ENCODE measurements at regions not wholly inside any gene's neighbourhood (a gene's known extent, or its start where the extent isn't known, plus 50 kb on each side); places are given as distances from the start of the nearest gene placed in this dataset.
"Not testable (repeated sequence)": the region's sequence is repeated elsewhere in the genome, so short reads cannot be mapped to it uniquely, and the experiment has no call there.

DNA sequence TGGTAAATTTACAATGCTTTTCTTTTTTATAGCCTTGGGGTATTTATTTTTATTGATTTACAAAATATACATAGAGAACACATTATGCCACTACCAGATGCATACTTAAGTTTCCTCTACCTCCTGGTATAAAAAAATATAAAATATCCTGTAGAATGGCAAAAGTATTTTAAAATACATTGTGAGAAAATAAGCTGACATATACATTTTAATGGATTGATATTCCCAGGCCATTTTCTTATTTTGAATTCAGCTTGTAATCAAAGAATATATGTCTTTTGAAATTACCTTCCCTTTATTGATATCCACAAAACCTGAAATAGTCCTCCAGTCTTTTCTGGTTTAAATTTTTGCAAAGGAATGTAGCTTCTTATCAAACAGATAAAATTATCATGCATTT is 923.9 kb downstream of the CDH18 start:
- DNase-seq (ENCODE audit: low read depth): no peak

DNA sequence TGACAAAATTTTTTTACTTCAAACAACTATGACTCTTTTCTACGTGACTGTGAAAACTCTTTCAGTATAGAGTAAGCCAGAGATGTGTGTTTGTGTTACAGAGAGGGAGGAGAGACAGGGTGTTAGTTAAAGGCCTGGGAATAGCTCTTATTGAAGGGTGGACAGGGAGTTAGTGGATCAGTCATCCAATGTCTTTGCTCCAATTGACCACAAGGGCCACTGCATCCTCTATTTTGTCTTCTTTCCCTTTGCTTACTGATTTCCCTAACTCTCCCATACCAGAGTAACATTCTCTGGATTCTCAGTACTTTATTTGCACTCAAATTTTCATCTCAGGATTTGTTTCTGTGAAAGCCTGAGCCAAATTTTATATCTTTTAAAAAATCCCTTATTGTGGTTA is 920.3 kb downstream of the CDH18 start:
- no peak for DNase-seq (ENCODE audit: low read depth)

DNA sequence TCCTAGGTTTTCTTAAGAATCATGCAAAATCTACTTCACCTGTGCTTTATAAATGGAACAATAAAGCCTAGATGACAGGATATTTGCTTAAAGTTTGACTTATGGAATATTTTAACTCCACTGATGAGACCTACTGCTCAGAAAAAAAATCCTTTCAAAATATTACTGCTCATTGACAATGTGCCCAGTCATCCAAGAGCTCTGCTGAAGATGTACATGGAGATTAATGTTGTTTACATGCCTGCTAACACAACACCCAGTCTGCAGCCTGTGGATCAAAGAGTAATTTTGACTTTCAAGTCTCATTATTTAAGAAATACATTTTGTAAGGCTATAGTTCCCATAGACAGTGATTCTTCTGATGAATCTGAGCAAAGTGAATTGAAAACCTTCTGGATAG is 889.6 kb downstream of the CDH18 start:
- DNase-seq (ENCODE audit: low read depth): no peak

DNA sequence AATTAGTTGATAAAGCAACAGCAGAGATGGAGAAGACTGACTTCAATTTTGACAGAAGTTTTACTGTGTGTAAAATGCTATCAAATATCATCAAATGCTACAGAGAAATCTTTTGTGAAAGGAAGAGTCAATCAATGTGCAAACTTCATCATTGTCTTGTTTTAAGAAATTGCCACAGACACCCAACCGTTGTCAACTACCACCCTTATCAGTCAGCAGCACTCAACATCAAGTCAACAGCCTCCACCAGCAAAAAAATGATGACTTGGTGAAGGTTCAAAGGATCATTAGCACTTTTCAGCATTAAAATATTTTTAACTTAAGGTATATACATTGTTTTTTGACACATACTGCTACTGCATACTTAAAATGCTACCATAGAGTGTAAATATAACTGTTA is 888.8 kb downstream of the CDH18 start:
- no peak for DNase-seq (ENCODE audit: low read depth)

DNA sequence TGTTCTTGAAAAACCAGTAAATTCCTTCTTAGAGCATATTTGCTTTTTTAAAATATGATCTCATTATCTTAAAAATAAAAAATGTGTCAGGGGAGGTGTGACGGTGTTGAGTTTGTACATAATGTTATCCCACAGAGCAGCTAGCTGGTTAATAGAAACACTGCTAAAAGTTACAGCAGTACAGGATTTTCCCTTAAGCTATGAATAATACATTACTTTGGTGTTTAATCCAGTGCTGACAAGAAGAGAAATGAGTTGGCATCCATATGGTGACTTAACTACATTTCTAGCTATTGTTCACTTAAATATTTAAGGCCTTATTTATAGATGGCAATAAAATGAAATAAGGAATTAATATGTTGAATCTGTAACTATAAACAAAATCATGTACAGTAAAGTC is 883.1 kb downstream of the CDH18 start:
- no peak for DNase-seq (ENCODE audit: low read depth)

DNA sequence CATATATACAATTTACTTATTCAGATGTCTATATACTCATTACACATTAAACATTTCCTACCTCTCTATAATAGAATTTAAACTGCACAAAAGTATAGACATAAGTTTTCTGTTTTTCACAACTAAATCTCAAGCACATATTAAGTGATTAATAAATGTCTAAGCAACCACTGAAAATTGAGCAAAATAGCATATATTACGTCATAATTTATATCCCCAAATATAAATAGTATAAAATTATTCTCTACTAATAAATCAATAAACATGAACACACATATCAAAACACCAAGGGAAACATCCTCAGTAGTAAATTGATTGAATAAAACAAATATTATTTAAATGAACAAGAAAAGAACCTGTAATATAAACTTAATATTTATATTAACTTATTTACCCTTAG is 865.1 kb downstream of the CDH18 start:
- no peak for DNase-seq (ENCODE audit: low read depth)

DNA sequence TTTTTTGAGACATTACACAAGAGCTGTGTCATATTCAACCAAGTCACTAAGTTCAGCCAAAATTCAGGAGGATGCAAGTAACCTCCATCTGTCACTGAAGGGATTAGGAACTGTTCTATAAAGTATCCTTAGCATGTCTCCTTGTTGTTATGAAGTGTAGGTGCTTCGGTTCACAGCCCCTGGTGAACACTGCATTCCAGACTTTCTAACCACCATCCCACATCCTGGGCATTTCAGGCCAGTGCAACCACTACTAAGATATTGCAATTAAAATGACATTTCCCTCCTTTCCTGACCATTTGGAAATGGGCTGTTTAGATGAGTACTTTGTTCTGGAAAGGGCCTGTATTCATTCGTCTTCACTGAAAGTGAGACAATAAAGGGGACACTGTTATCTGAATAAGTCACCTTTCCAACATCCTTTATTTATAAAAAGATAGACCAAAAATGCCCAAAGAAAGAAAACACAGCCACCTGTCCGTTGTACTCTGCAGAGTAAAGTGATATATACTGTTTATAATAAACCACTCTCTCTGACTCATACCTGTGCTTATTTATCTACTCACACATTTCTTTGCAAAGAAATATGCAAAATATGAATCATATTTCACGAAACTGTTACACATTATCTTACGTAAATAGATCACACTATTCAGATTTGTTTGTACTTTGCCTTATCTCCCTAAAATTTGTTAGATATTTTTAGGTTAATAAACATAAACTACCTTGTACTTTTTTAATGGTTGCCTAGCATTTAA is 861.9 kb downstream of the CDH18 start:
- no peak for DNase-seq (ENCODE audit: low read depth)

DNA sequence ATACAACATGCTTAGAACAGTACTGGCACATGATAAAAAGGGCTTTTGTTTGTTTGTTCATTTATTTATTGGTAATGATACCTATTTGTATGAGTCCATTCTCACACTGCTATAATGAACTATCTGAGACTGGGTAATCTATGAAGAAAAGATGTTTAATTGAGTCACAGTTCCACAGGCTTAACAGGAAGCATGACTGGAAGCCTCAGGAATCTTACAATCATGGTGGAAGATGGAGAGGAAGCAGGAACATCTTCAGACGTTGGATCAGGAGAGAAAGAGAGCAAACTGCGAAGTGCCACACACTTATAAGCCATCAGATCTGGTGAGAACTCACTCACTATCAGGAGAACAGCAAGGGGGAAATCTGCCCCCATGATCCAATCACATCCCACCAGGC is 847.7 kb downstream of the CDH18 start:
- no peak for DNase-seq (ENCODE audit: low read depth)

DNA sequence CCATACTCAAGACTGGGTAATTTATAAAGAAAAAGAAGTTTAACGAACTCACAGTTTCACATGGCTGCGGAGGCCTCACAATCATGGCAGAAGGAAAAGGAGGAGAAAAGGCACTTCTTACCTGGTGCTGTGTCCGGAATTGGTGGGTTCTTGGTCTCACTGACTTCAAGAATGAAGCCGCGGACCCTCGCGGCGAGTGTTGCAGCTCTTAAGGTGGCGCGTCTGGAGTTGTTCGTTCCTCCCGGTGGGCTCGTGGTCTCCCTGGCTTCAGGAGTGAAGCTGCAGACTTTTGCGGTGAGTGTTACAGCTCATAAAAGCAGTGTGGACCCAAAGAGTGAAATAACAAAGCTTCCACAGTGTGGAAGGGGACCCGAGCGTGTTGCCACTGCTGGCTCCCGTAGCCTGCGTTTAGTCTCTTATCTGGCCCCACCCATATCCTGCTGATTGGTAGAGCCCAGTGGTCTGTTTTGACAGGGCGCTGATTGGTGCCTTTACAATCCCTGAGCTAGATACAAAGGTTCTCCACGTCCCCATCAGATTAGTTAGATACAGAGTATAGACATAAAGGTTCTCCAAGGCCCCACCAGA is 846.0 kb downstream of the CDH18 start:
- DNase-seq (ENCODE audit: low read depth): not testable (repeated sequence)

DNA sequence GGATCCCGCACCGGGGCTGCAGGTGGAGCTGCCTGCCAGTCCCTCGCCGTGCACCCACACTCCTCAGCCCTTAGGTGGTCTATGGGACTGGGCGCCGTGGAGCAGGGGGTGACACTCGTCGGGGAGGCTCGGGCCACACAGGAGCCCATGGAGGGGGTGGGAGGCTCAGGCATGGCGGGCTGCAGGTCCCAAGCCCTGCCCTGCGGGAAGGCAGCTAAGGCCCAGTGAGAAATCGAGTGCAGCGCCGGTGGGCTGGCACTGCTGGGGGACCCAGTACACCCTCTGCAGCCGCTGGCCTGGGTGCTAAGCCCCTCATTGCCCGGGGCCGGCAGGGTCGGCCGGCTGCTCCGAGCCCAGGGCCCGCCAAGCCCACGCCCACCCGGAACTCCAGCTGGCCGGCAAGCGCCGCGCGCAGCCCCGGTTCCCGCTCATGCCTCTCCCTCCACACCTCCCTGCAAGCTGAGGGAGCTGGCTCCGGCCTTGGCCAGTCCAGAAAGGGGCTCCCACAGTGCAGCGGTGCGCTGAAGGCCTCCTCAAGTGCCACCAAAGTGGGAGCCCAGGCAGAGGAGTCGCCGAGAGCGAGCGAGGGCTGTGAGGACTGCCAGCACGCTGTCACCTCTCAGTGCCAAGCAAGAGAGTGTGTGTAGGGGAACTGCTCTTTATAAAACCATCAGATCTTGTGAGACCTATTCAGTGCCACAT is 845.1 kb downstream of the CDH18 start:
- not testable (repeated sequence) for DNase-seq (ENCODE audit: low read depth)

DNA sequence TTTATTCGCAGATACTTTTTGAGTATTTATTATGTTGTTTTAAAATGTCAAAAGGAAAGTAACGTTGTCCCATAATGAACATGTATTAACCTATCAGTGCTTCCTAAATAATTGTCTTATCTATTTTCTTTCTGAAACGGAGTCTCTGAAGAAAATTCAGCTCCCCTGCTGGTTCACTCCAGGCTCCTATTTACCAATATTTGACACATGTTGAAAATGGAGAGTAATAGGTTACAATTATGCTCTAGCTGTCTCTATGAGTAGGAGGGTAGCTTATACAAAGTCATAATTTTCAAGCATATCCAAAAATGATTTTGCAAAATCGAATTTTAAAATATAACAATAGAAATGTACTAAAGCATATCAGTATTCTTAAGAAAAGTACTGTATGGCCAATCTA is 844.1 kb downstream of the CDH18 start:
- no peak for DNase-seq (ENCODE audit: low read depth)

DNA sequence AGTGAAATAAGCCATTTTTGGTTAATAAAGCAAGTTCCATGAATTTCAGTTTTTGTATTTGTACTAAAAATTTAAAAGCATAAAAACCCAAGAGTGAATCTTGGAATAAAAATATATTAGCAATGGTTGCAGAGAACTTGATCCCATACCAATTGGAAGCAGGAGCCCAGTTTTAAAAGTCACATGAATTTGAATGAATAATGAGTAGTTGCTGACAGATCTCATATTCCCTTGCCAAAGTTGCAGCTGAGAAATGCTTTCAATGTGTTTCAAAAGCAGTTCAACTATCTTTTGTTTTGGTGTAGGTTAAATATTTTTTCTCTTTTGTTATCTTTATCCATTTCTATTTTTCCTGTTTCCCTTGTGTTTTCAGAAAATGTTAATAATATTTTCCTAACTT is 818.6 kb downstream of the CDH18 start:
- no peak for DNase-seq (ENCODE audit: low read depth)

DNA sequence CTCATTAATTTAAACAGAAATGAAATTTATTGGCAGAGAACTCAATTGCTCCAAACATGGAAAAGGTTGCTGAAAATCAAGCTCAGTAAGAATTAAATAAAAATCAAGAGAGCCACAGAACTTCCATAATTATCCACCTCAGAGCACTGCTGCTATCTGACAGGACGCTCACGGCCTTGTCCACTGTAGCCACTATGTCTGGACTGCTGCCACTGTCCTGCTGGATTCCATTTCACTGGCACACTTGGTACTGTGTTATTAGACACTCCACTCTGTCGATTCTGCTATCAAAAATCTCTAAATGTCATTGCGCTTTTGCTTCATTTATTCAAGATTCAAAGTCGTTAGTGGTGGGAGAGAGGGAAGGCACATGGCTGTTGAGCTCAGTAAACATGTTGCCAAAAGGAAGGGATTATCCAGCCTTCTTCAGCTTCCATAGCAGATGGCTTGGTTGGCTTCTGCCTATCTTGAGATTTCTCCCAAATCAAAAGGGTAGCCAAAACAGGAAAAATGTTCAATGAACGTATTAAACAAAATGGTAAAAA is 815.0 kb downstream of the CDH18 start:
- no peak for DNase-seq (ENCODE audit: low read depth)

DNA sequence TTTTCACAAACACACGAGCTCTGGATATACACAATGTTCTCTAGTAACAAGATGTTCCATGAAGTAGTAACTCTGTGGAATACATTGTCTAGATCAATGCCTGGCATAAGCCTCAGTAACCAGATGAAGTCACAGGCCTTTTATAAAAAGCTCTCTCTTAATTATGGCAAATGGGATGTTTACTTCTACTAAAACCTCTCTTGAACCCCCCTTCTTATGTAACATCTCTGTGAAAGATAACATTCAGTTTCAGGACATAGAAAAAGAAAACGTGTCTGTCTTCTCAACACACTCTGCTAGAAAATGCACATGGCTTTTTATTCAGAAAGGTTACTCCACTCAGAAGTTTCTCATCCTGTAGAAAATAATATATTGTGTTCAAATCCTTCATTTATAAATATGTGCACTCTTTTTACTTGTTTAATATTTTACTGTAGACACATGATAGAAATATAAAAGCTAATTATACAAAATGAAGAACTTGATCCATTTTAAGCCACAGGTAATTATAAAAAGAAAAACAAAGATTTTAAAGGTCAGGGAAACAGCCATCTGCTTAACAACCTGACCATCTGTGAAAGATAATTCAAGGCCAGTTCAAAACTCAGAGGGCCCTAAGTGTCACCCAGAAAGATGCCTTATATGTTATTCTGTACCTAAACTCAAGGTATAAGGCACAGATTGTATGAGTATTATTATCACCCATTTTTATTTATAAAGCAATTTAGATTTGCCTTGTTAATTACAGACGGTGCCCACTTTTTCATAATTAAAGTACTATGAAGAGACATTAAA is 812.0 kb downstream of the CDH18 start:
- DNase-seq (ENCODE audit: low read depth): no peak

DNA sequence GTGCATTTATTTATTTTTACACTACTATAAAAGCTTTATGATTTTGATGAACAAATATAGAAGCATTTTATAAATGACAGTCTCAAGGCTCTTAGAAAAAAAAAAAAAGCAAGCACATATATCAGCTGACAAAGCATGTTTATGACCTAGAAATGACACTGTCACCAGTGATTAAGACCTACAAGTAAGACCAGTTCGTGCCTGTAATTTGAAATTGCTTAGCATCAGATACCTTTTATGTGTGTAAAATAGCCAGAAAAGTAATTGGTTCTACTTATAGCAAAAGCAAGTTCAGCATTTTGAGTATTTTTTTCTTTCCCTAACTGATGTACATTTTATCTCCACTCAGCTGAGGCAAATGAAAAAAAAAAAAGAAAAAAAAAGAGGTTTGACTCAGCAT is 808.4 kb downstream of the CDH18 start:
- DNase-seq (ENCODE audit: low read depth): no peak

DNA sequence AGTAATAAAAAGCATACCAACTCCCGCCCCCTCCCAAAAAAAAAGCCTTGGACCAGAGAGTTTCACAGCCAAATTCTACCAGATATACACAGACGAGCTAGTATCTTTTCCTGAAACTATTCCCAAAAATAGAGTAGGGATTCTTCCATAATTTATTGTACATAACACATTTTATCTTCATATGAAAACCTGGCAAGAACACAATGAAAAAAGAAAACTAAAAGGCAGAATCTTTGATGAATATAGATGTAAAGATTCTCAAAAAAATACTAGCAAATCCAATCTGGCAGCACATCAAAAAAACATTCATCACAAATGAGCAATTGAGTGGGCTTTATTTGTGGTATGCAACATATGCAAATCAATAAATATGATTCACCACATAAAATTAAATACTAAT is 798.8 kb downstream of the CDH18 start:
- DNase-seq (ENCODE audit: low read depth): no peak

DNA sequence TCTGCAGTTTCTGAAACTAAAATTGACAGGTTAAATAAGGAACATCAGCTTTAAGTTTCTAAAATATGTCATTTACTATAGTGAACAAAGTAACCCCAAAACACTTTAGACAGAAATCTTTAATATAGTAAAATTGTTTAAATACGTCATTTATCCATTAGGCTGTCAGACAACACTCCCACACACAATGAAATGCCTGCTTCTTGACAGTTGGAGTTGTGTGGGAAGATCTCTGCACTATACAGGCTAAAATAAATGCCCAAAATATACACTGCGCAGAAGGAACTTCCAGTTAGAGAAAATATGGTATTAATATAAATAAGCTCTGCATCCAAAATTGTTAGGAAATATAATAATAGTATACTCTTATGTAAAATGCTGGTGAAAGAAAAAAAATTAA is 794.4 kb downstream of the CDH18 start:
- DNase-seq (ENCODE audit: low read depth): no peak

DNA sequence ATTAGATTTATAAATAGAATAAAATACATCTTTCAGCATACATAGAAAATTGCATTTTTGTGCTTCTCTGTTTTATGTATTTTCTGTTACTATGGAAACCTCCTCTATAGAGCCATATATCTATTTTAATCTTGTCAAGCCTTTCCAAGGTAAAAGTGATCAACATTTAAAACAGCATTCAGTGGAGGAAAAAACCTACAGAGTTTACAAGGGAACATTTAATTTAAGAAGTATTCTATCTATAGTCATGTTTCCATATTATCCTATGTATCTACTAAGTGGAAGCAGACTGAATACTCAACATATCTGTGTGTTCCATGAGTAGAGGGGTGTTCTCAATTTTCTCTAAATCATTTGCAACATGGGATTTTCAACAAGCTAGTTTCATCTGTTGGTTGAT is 791.4 kb downstream of the CDH18 start:
- no peak for DNase-seq (ENCODE audit: low read depth)

DNA sequence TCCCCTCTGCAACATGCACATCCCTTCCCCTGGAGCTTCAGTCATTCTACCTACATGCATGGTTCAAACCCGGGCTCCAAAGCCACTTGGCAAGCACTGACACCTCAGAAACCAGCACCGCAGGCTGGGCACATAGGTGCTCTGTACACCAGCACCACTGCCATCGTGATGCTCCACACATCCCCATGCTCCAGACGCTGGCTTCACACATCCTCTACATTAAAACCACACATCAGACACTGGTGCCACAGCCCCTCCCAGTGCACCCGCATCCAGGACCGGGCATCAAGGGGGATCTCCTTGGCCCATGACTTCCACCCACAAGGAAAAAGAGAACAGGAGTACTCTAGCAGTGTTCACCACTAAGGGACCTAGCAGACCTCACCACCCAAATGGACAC is 787.7 kb downstream of the CDH18 start:
- no peak for DNase-seq (ENCODE audit: low read depth)

DNA sequence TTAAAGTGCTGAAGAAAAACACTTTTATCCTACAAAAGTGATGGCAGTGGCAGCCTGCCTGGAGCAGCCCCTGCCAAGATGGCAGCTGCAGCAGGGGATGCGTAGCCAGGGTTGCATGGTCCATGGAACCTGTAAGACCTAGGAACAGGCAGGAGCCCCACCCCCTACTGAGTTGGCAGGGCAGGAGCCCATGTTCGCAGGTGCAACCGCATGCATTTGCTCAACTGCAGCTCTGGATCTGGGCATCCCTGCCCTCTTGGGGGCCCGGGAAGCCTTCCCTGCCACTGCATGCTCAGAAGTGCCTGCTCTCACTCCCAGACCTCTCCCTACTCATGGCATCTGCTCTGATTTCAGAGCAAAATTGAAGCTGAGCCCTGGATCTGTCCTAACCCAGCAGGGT is 779.6 kb downstream of the CDH18 start:
- no peak for DNase-seq (ENCODE audit: low read depth)

DNA sequence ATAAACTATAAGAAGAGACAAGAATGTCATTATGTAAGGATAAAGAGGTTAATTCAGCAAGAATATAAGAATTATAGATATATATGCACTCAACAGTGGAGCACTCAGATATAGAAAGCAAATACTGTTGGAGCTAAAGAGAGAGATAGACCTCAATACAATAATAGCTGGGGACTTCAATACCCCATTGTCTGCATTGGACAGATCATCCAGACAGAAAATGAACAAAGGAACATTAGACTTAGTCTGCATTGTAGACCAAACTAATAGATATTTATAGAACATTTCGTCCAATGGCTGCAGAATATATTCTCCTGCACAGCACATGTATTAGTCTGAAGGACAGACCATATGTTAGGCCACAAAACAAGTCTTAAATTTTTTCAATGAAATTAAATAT is 777.1 kb downstream of the CDH18 start:
- no peak for DNase-seq (ENCODE audit: low read depth)

DNA sequence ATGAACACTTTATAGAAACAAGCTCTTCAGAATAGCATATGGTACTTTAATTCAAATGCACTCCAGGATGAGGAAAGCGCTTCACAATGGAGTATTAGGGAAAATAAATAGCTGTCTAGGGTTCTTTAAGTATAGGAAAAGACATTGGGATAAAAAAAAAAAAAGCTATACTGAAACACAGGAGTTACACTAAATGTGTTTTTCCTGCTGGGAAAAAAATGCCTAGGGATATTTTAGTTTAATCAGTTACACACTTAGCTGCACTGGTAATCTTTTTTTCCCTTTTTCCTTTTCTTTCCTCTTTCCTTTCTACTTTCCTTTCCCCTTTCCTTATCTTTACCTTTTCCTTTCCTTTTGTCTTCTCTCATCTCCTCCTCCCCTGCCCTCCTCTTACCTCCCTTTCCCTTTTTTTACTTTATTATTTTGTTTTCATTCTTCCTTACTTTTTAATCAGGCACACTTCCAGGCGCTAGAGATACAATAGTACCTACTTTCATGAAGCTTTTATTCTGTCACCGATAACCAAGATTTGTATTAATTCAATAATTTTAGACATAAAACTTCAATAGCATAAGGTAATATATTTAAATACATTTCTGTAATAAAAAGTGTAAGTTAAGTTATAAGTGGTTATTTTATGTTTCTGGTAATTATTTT is 758.7 kb downstream of the CDH18 start:
- DNase-seq (ENCODE audit: low read depth): no peak

All from HS-27A (cell line).